ENCODE measurements at regions not wholly inside any gene's neighbourhood (a gene's known extent, or its start where the extent isn't known, plus 50 kb on each side); places are given as distances from the start of the nearest gene placed in this dataset.

GRCh38 chr1:239209591-239209990 is 176.8 kb upstream of the CHRM3 start:
- no peak overlapping the region for H3K9ac ChIP-seq (ENCODE audit: low read depth, low read length)
- H3K27me3 ChIP-seq (ENCODE audit: control insufficient read depth, insufficient read depth, low read length): no peaks in the 10 kb centered on the region
- H3K4me3 ChIP-seq (ENCODE audit: low read length): no peak overlapping the region
- no peak overlapping the region for H3K4me2 ChIP-seq (ENCODE audit: low read length)
- no peaks in the 10 kb centered on the region for H3K36me3 ChIP-seq (ENCODE audit: insufficient read depth, low read length)
- H3K4me1 ChIP-seq (ENCODE audit: control insufficient read depth, insufficient read depth, low read length): no peaks in the 10 kb centered on the region
- H3K9me3 ChIP-seq (replicated peaks; ENCODE audit: low read length): peaks cover 3% of the 10 kb centered on the region

DNA sequence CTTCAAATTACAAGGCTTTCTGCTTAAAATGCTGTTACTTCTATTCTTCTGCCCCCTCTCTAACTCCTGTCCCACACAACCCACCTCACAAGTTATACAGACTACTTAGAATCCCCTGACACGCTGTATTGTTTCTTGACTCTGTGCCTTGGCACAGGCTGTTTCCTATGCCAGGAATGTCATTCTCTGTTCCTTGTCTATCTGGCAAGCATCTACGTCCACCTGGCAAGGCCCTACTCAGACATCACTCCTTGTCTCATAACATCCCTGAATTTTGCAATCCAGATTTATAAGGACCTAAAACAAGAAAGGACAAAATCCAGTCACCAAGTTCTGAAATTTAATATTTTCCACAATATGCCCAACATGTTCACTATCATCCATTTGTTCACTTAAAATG is 182.0 kb upstream of the CHRM3 start:
- Histone ChIP-seq H3K4me2 (ENCODE audit: low read length) (no peak overlapping the region), H3K9me3 (replicated peaks; ENCODE audit: low read length) (peaks cover 4% of the 10 kb centered on the region), H3K36me3 (ENCODE audit: insufficient read depth, low read length) (no peaks in the 10 kb centered on the region), H3K27me3 (ENCODE audit: control insufficient read depth, insufficient read depth, low read length) (no peaks in the 10 kb centered on the region), H3K9ac (ENCODE audit: low read depth, low read length) (no peak overlapping the region), H3K4me1 (ENCODE audit: control insufficient read depth, insufficient read depth, low read length) (no peaks in the 10 kb centered on the region), H3K4me3 (ENCODE audit: low read length) (no peak overlapping the region)

- H3K4me1 ChIP-seq (ENCODE audit: control insufficient read depth, insufficient read depth, low read length): no peaks in the 10 kb centered on the region
- H3K4me2 ChIP-seq (ENCODE audit: low read length): no peak overlapping the region
- no peaks in the 10 kb centered on the region for H3K27me3 ChIP-seq (ENCODE audit: control insufficient read depth, insufficient read depth, low read length)
- H3K4me3 ChIP-seq (ENCODE audit: low read length): no peak overlapping the region
- H3K36me3 ChIP-seq (ENCODE audit: insufficient read depth, low read length): no peaks in the 10 kb centered on the region
- peaks cover 2% of the 10 kb centered on the region for H3K9me3 ChIP-seq (replicated peaks; ENCODE audit: low read length)
- H3K9ac ChIP-seq (ENCODE audit: low read depth, low read length): no peak overlapping the region
Measured at GRCh38 chr1:239197871-239198270, 188.5 kb upstream of the CHRM3 start.

- Histone ChIP-seq H3K9ac (ENCODE audit: low read depth, low read length) (no peak overlapping the region), H3K4me2 (ENCODE audit: low read length) (no peak overlapping the region), H3K4me1 (ENCODE audit: control insufficient read depth, insufficient read depth, low read length) (no peaks in the 10 kb centered on the region), H3K4me3 (ENCODE audit: low read length) (no peak overlapping the region), H3K9me3 (replicated peaks; ENCODE audit: low read length) (no peaks in the 10 kb centered on the region), H3K36me3 (ENCODE audit: insufficient read depth, low read length) (no peaks in the 10 kb centered on the region), H3K27me3 (ENCODE audit: control insufficient read depth, insufficient read depth, low read length) (no peaks in the 10 kb centered on the region)
Measured at GRCh38 chr1:239189998-239190512, 196.3 kb upstream of the CHRM3 start.

DNA sequence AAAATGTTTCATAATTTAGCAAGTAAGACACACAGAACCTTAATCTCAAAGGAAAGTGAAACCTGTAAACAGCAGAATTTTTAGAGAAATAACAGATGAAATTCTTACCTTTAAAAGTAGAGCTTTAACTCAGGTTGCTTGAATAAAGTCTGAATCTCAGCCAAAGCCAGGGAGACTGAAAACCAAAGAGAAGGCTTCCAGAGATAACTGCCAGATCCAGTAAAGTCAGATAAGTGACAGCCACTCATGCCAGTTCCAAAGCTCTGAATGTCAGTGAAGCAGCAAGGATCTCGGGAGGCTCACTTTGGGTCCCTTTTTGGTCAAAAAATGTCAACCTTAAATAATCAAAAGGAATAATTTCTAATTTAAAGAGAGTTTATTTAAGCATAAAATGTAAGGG is 199.9 kb upstream of the CHRM3 start:
- Histone ChIP-seq H3K4me1 (ENCODE audit: control insufficient read depth, insufficient read depth, low read length) (no peaks in the 10 kb centered on the region), H3K4me3 (ENCODE audit: low read length) (no peak overlapping the region), H3K9me3 (replicated peaks; ENCODE audit: low read length) (no peaks in the 10 kb centered on the region), H3K9ac (ENCODE audit: low read depth, low read length) (no peak overlapping the region), H3K36me3 (ENCODE audit: insufficient read depth, low read length) (no peaks in the 10 kb centered on the region), H3K27me3 (ENCODE audit: control insufficient read depth, insufficient read depth, low read length) (no peaks in the 10 kb centered on the region), H3K4me2 (ENCODE audit: low read length) (no peak overlapping the region)

GRCh38 chr1:239185245-239185619 is 201.1 kb upstream of the CHRM3 start:
- H3K4me3 ChIP-seq (ENCODE audit: low read length): no peak overlapping the region
- no peaks in the 10 kb centered on the region for H3K4me1 ChIP-seq (ENCODE audit: control insufficient read depth, insufficient read depth, low read length)
- H3K4me2 ChIP-seq (ENCODE audit: low read length): no peak overlapping the region
- no peaks in the 10 kb centered on the region for H3K27me3 ChIP-seq (ENCODE audit: control insufficient read depth, insufficient read depth, low read length)
- no peaks in the 10 kb centered on the region for H3K36me3 ChIP-seq (ENCODE audit: insufficient read depth, low read length)
- no peaks in the 10 kb centered on the region for H3K9me3 ChIP-seq (replicated peaks; ENCODE audit: low read length)
- no peak overlapping the region for H3K9ac ChIP-seq (ENCODE audit: low read depth, low read length)

DNA sequence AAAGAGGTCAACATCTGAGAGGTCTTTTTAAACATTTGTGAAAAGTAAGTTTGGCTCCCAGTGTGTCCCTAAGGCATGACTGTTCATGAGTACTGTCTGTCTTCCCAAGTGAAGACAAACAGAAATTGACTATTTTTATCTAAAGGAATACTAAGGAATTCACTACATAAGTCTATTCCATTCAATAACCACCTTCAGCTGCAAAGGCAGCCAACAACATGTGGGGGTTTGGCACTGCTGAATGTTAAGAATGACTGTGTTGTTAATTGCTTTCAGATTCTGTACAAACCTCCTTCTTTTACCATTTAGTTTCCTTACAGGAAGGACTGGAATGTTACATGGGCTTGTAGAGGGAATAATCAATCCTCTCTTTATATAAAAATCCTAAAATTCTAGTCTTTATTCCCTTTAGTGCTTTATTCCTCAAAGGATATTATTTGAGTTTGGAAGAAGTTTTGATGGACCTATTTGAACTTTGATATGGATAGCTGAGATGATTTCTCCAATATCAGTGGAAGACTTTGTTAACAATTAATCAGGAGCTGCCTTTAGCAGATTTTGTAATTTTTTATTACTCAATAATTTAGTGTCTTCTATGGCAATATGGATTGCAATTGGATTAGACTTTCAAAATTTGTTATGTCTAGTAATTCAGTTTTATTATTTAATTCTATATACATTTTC is 201.7 kb upstream of the CHRM3 start:
- Histone ChIP-seq H3K4me3 (ENCODE audit: low read length) (no peak overlapping the region), H3K4me1 (ENCODE audit: control insufficient read depth, insufficient read depth, low read length) (no peaks in the 10 kb centered on the region), H3K36me3 (ENCODE audit: insufficient read depth, low read length) (no peaks in the 10 kb centered on the region), H3K9me3 (replicated peaks; ENCODE audit: low read length) (no peaks in the 10 kb centered on the region), H3K4me2 (ENCODE audit: low read length) (no peak overlapping the region), H3K27me3 (ENCODE audit: control insufficient read depth, insufficient read depth, low read length) (no peaks in the 10 kb centered on the region), H3K9ac (ENCODE audit: low read depth, low read length) (no peak overlapping the region)

- H3K9me3 ChIP-seq (replicated peaks; ENCODE audit: low read length): no peaks in the 10 kb centered on the region
- no peaks in the 10 kb centered on the region for H3K36me3 ChIP-seq (ENCODE audit: insufficient read depth, low read length)
- no peaks in the 10 kb centered on the region for H3K27me3 ChIP-seq (ENCODE audit: control insufficient read depth, insufficient read depth, low read length)
Measured at GRCh38 chr1:239178961-239179360, 207.4 kb upstream of the CHRM3 start.

GRCh38 chr1:239174880-239175279 is 211.5 kb upstream of the CHRM3 start:
- no peaks in the 10 kb centered on the region for H3K4me1 ChIP-seq (ENCODE audit: control insufficient read depth, insufficient read depth, low read length)
- H3K4me2 ChIP-seq (ENCODE audit: low read length): no peak overlapping the region
- no peaks in the 10 kb centered on the region for H3K9me3 ChIP-seq (replicated peaks; ENCODE audit: low read length)
- H3K4me3 ChIP-seq (ENCODE audit: low read length): no peak overlapping the region
- no peaks in the 10 kb centered on the region for H3K36me3 ChIP-seq (ENCODE audit: insufficient read depth, low read length)
- H3K27me3 ChIP-seq (ENCODE audit: control insufficient read depth, insufficient read depth, low read length): no peaks in the 10 kb centered on the region
- H3K9ac ChIP-seq (ENCODE audit: low read depth, low read length): no peak overlapping the region

More at GRCh38 chr1:239178961-239179360, 207.4 kb upstream of the CHRM3 start:
- Histone ChIP-seq H3K4me1 (ENCODE audit: control insufficient read depth, insufficient read depth, low read length) (no peaks in the 10 kb centered on the region), H3K9ac (ENCODE audit: low read depth, low read length) (no peak overlapping the region), H3K4me2 (ENCODE audit: low read length) (no peak overlapping the region), H3K4me3 (ENCODE audit: low read length) (no peak overlapping the region)

GRCh38 chr1:239170828-239171227 is 215.5 kb upstream of the CHRM3 start:
- no peak overlapping the region for H3K4me2 ChIP-seq (ENCODE audit: low read length)
- H3K9ac ChIP-seq (ENCODE audit: low read depth, low read length): no peak overlapping the region
- H3K27me3 ChIP-seq (ENCODE audit: control insufficient read depth, insufficient read depth, low read length): no peaks in the 10 kb centered on the region
- no peak overlapping the region for H3K4me3 ChIP-seq (ENCODE audit: low read length)
- peaks cover 4% of the 10 kb centered on the region for H3K9me3 ChIP-seq (replicated peaks; ENCODE audit: low read length)
- H3K4me1 ChIP-seq (ENCODE audit: control insufficient read depth, insufficient read depth, low read length): no peaks in the 10 kb centered on the region
- no peaks in the 10 kb centered on the region for H3K36me3 ChIP-seq (ENCODE audit: insufficient read depth, low read length)

DNA sequence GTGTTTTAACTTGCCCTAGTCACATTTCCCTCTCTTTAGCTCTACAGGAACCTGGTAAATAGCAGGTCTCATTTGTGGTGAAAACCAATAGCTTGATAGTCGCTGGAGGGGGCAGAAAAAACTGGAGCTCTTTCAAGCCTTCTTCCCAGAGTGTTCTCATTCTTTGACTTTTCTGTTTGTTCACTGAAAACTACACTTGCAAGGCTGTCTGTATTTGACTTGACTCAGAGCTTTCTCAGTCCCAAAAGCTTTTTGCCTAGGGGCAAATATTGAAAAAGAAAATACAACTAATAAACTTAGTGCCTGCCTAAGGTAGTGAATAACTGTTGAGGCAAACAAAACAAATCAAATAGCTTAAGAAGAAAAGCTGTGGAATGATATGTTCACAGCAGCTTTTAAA is 217.1 kb upstream of the CHRM3 start:
- no peak overlapping the region for H3K9ac ChIP-seq (ENCODE audit: low read depth, low read length)
- H3K27me3 ChIP-seq (ENCODE audit: control insufficient read depth, insufficient read depth, low read length): no peaks in the 10 kb centered on the region
- H3K4me1 ChIP-seq (ENCODE audit: control insufficient read depth, insufficient read depth, low read length): no peaks in the 10 kb centered on the region

DNA sequence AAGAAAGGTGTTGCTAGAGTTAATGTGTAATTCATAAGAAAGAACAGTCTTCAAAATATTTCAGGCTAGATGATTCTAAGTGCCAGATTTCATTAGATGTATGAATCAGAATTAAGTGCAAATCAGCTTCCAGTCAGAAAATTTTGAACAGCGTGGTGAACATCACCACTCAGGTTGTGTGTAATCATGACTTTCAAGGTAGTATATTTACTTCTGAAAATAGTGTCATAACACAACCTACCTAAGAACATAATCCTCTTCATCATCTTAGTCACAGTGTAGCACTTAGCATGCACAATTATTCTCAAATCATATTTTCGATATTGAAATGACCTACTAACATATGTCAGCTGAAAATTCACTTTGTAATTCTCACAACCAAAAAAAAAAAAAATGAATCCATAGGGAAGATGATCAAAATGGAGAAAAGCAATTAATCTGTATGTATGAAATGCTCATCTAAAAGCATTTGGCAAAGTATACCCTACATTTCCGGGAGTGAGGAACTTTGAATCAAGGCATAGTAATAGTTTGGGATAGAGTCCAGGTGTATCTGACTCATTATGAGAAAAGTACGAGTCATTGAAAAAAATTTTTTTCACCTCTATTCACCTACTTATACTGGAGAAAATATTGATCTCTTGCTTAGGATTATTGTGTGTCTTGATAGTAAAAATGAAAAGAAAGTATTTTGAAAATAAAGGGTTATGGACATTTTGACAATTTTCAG is 221.8 kb upstream of the CHRM3 start:
- H3K4me3 ChIP-seq (ENCODE audit: low read length): no peak overlapping the region
- peaks cover 9% of the 10 kb centered on the region for H3K9me3 ChIP-seq (replicated peaks; ENCODE audit: low read length)
- no peaks in the 10 kb centered on the region for H3K36me3 ChIP-seq (ENCODE audit: insufficient read depth, low read length)
- H3K4me1 ChIP-seq (ENCODE audit: control insufficient read depth, insufficient read depth, low read length): no peaks in the 10 kb centered on the region
- H3K9ac ChIP-seq (ENCODE audit: low read depth, low read length): no peak overlapping the region
- no peaks in the 10 kb centered on the region for H3K27me3 ChIP-seq (ENCODE audit: control insufficient read depth, insufficient read depth, low read length)
- no peak overlapping the region for H3K4me2 ChIP-seq (ENCODE audit: low read length)

More for the DNA sequence above, 217.1 kb upstream of the CHRM3 start:
- Histone ChIP-seq H3K9me3 (replicated peaks; ENCODE audit: low read length) (peaks cover 7% of the 10 kb centered on the region), H3K36me3 (ENCODE audit: insufficient read depth, low read length) (no peaks in the 10 kb centered on the region), H3K4me2 (ENCODE audit: low read length) (no peak overlapping the region), H3K4me3 (ENCODE audit: low read length) (no peak overlapping the region)
